NOMO-1 treated with dmso at 0.1 percent for 144 hours (cell line): ENCODE measurements at regions not wholly inside any gene's neighbourhood (a gene's known extent, or its start where the extent isn't known, plus 50 kb on each side); places are given as distances from the start of the nearest gene placed in this dataset.
"Not testable (repeated sequence)": the region's sequence is repeated elsewhere in the genome, so short reads cannot be mapped to it uniquely, and the experiment has no call there.

Source experiments
- DNase-seq: peaks from one replicate; lab custom pipeline; 2025; ENCODE audit not compliant: unreplicated experiment; lab: John Stamatoyannopoulos, UW

DNA sequence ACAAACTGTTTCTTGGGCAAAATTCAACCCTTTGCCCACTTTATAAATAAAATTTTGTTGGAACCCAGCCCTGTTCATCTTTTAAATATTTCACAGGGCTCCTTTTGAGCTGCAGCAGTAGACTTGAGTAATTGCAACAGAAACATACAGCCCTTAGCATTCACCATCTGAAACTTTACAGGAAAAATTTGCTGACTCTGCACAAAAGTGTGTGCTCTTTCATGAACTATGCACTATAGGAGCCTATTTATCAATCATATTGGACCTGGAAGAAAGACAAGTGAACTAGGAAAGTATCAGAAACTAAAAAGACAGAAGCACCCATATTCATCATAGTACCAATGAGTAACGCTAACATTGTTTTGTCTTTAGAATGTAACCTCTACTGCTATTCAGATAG is 406.9 kb upstream of the SLC10A2 start:
- no peak for DNase-seq

- no peak for DNase-seq
Observed at GRCh38 chr13:103471896-103472295, 405.7 kb upstream of the SLC10A2 start.

DNA sequence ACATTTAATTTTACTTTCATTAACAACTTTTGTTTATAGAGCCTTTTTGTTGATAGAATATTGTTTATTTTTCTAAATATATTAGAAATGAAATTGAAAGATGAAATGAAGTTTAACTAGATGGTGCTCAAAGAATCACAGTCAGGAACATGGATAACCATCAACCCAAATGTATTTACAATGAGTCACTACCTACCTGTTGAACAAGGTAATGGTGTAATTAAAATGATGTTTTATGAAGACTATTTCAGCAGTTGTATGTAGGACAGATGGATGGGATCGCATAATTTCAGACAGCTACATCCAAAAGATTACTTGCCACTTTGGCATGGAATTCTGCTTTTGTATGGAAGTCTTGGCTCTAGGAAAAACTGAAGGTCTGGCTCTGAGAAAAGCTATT is 403.6 kb upstream of the SLC10A2 start:
- DNase-seq, result no peak

GRCh38 chr13:103466761-103467160 is 400.5 kb upstream of the SLC10A2 start:
- no peak for DNase-seq

DNA sequence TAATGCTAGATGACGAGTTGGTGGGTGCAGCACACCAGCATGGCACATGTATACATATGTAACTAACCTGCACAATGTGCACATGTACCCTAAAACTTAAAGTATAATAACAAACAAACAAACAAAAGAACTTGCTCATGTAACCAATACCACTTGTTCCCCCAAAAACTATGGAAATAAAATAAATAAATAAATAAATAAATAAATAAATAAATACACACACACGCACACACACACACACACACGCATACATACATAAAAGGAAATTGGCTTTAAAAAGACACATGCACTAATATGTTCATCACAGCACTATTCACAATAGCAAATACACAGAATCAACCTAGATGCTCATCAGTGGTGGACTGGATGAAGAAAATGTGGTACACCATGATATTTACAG is 394.0 kb upstream of the SLC10A2 start:
- not testable (repeated sequence) for DNase-seq

- not testable (repeated sequence) for DNase-seq
Observed at GRCh38 chr13:103457050-103457449, 390.8 kb upstream of the SLC10A2 start.

GRCh38 chr13:103451656-103452055 is 385.4 kb upstream of the SLC10A2 start:
- DNase-seq, result no peak

DNA sequence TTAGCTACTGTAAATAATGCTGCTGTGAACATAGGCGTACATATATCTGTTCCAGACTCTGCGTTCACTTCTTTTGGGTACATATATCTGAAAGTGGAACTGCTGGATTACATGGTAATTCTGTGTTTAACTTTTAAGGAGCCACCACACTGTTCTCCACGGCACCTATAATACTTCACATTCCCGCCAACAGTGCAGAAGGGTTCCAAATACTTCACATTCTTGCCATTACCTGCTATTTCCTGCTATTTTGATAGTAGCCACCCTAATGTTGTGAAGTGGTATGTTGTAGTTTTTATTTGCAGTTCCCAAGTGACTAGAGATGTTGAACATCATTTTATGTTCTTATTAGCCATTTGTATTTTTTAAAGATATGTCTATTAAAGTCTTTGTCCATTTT is 377.4 kb upstream of the SLC10A2 start:
- no peak for DNase-seq

DNA sequence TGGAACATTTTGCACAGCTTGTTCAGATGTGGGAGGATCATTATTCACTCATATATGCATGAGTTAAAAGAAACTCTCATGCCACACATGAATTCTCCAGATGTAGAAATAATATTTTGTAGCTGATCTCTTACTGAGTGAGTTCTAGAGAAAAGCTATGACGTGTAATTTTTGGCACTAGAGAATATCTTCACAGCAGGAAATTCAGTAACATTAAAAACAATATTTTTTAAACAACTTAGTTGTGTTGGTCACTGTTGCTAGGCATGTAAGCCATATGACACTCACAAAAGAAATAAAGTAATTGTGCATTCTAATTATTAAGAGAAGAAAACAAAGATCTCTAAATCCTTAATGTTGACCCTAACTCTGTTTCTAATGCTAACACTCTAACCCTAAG is 371.4 kb upstream of the SLC10A2 start:
- no peak for DNase-seq

DNA sequence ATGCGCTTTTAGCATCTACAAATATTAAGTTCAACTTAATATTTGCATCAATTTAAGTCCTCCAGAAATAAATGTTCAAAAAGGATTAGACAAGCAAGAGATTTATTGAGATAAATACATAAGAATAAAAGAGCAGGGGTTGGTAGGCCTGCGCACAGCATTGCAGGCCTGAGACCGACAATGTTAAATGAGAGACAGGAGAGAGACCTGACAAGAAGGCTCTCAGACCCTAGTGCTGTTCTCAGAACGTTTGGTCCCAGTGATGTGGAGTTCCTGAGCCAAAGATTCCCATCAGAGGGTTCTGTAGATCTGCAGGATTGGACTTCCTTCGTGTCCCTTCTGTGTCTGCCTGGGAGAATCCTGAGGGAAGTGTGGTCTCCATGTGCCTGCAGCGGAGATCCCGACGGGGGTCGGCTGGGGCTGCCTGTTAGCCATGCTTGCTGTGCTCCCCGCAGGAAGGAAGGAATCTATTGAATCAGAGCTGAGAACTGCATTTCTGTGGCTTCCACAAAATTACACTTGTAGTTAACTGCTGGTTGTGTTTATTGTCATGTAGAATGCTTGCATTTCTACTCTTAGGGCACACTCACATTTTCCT is 369.9 kb upstream of the SLC10A2 start:
- DNase-seq, result no peak

GRCh38 chr13:103431856-103432255 is 365.6 kb upstream of the SLC10A2 start:
- DNase-seq, result no peak

GRCh38 chr13:103430368-103430767 is 364.2 kb upstream of the SLC10A2 start:
- DNase-seq, result no peak

GRCh38 chr13:103410002-103410401 is 343.8 kb upstream of the SLC10A2 start:
- no peak for DNase-seq

GRCh38 chr13:103406967-103407366 is 340.8 kb upstream of the SLC10A2 start:
- DNase-seq, result no peak

DNA sequence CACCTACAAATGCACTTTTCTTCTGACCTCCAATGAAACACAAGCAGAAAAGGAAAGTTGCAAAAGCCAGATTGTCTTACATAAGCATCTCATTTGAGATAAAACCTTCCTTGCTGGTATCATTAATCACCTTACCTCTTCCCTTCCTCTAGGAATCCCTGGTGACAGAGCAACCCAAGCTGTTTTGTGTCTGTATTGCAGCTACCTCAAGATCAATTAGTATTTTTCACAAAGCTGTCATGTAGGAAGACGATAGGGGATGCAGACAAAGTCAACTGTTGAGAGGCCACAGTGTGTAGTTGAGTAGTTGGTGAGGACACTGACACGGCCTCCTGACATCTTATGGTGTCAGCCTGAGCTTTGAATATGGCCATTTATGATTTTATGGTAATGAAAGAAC is 339.1 kb upstream of the SLC10A2 start:
- no peak for DNase-seq

DNA sequence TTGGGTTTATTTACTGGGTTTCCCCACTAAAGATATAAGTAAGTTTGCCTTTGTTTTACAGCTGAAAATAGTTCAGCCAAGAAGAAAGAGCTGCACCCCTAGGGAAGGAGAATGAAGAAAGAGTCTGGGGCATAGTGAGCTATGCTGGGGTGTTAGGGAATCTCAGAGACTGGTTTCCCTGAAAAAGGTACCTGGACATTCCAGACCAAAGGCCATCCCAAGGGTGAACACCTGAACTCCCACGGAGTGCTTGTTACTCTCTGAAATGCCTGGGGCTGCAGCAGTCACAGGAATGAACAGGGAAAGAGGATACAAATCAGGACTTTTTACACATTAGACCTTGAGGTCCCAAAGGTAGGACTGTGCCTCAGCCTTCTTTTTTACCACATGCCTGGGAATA is 337.6 kb upstream of the SLC10A2 start:
- no peak for DNase-seq

DNA sequence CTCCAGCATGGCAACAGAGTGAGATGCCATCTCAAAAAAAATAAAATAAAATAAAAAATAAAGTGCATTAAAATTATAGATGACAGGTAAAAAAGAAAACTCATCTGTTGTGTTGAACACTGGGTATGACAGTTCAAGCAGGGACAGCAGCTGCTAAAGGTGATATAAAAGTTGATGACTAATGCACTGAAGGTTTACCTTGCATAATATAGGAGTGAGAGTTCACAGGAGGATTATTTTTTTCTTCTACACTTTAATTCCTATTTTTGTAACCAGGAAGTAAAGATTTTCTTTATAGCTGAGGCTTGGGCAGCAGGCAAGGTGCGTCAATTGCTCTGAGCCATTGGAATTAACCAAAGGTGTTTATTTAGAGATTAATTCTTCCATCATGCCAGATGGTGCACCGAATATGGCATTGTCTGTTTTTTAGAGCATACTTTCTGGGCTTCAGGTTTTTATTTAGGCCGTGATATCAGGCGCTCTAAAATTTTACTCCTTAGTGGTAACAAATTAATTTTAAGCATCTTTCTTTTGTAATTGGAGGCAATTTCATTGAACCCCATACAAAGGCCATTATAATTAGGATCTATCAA is 337.0 kb upstream of the SLC10A2 start:
- DNase-seq, result no peak

- DNase-seq, result no peak
Observed at GRCh38 chr13:103395139-103395538, 328.9 kb upstream of the SLC10A2 start.

DNA sequence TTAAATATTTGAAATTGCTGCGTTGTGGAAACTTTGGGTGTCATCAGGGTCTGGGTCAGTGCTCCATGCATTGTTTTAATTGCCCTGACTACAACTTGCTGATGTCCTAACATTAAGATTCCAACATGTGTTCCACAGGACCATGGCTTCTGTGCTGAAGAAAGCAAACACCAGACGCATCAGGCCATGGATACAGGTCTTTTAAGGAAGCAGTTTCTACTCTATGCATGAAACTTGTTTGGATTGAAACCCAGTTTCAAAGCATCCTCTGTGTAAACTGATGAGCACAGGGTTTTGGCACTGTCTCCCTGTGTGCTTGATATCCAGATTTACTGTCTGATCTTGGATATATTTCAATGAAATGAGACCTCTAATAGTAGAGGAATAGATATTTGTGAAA is 328.4 kb upstream of the SLC10A2 start:
- DNase-seq, result no peak

GRCh38 chr13:103391936-103392335 is 325.7 kb upstream of the SLC10A2 start:
- no peak for DNase-seq

- no peak for DNase-seq
Observed at GRCh38 chr13:103388839-103389238, 322.6 kb upstream of the SLC10A2 start.

- no peak for DNase-seq
Observed at GRCh38 chr13:103386341-103386740, 320.1 kb upstream of the SLC10A2 start.

DNA sequence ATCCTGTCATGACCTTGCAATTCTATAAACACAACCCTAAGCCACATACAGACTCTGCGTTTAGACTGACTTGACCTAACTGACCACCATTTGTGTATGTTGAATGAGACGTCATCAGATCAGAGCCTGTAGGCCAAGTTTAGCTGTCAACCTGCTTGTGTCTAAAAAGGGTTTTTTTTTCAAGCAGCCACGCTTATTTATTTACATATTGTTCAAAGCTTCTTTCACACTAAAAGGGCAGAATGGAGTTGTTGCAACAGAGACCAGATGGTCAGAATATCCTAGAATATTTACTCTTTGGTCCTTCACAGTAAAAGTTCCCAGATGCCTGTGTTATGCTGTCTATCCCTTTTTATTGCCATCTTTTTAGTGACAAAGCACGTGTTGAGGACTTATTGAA is 307.7 kb upstream of the SLC10A2 start:
- no peak for DNase-seq
